Neural cell (in vitro differentiated cells): ENCODE measurements at regions not wholly inside any gene's neighbourhood (a gene's known extent, or its start where the extent isn't known, plus 50 kb on each side); places are given as distances from the start of the nearest gene placed in this dataset.

Source experiments
- EP300 ChIP-seq: fragments of 450-650 bp; conservative IDR thresholded peaks from 2 replicates; pipeline ENCODE4 v1.6.1; 2014; ENCODE audit warnings: antibody characterized with exemption, mild to moderate bottlenecking, moderate library complexity; ENCODE audit not compliant: poor library complexity, severe bottlenecking
- POLR2AphosphoS5 ChIP-seq: IDR thresholded peaks from 2 replicates; pipeline ENCODE4 v1.6.1; 2012
- RAD21 ChIP-seq: fragments of 450-650 bp; conservative IDR thresholded peaks from 2 replicates; pipeline ENCODE4 v1.6.1; 2014; ENCODE audit warnings: antibody characterized with exemption, mild to moderate bottlenecking, moderate library complexity
- SMC3 ChIP-seq: fragments of 450-650 bp; conservative IDR thresholded peaks from 2 replicates; pipeline ENCODE4 v1.6.1; 2014; ENCODE audit warnings: antibody characterized with exemption, mild to moderate bottlenecking, moderate library complexity; ENCODE audit not compliant: poor library complexity
- TF ChIP-seq, protein P1 (sequence below): fragments of 450-650 bp; IDR thresholded peaks from 2 replicates; pipeline ENCODE4 v1.5.1; 2014; ENCODE audit warnings: antibody characterized with exemption, mild to moderate bottlenecking, moderate library complexity; ENCODE audit not compliant: poor library complexity, severe bottlenecking
- TF ChIP-seq, protein P2 (sequence below): IDR thresholded peaks from 2 replicates; pipeline ENCODE4 v1.6.1; 2012; ENCODE audit warnings: borderline replicate concordance

DNA sequence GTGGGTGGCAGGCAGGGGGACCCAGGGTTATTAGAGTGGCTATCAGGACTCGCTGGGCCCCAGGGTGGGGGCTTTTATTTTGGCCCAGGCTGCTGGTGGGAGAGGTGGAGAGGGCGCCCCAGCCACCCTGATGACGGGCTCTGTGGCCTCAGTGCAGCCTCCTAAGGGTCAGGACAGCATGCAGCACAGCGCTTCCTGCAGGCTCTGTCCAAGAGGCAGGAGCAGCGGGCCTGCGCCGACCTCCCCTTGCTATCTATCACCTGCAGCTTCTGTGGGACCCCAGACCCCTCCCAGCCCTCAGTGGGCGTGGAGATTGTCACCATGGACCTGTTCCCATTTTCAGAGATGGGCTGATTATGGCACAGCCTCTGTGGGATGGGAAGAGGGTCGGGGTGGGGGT lies 54.3 kb upstream of the PPARA start:
- no peak for TF ChIP-seq RAD21
- TF ChIP-seq, protein P1, sequence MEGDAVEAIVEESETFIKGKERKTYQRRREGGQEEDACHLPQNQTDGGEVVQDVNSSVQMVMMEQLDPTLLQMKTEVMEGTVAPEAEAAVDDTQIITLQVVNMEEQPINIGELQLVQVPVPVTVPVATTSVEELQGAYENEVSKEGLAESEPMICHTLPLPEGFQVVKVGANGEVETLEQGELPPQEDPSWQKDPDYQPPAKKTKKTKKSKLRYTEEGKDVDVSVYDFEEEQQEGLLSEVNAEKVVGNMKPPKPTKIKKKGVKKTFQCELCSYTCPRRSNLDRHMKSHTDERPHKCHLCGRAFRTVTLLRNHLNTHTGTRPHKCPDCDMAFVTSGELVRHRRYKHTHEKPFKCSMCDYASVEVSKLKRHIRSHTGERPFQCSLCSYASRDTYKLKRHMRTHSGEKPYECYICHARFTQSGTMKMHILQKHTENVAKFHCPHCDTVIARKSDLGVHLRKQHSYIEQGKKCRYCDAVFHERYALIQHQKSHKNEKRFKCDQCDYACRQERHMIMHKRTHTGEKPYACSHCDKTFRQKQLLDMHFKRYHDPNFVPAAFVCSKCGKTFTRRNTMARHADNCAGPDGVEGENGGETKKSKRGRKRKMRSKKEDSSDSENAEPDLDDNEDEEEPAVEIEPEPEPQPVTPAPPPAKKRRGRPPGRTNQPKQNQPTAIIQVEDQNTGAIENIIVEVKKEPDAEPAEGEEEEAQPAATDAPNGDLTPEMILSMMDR, result no peak
- TF ChIP-seq EP300, result no peak
- TF ChIP-seq, protein P2, sequence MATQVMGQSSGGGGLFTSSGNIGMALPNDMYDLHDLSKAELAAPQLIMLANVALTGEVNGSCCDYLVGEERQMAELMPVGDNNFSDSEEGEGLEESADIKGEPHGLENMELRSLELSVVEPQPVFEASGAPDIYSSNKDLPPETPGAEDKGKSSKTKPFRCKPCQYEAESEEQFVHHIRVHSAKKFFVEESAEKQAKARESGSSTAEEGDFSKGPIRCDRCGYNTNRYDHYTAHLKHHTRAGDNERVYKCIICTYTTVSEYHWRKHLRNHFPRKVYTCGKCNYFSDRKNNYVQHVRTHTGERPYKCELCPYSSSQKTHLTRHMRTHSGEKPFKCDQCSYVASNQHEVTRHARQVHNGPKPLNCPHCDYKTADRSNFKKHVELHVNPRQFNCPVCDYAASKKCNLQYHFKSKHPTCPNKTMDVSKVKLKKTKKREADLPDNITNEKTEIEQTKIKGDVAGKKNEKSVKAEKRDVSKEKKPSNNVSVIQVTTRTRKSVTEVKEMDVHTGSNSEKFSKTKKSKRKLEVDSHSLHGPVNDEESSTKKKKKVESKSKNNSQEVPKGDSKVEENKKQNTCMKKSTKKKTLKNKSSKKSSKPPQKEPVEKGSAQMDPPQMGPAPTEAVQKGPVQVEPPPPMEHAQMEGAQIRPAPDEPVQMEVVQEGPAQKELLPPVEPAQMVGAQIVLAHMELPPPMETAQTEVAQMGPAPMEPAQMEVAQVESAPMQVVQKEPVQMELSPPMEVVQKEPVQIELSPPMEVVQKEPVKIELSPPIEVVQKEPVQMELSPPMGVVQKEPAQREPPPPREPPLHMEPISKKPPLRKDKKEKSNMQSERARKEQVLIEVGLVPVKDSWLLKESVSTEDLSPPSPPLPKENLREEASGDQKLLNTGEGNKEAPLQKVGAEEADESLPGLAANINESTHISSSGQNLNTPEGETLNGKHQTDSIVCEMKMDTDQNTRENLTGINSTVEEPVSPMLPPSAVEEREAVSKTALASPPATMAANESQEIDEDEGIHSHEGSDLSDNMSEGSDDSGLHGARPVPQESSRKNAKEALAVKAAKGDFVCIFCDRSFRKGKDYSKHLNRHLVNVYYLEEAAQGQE, result no peak
- no peak for TF ChIP-seq SMC3
- no peak for TF ChIP-seq POLR2AphosphoS5
